Posterior vena cava (tissue), 2 donors: ENCODE measurements at regions not wholly inside any gene's neighbourhood (a gene's known extent, or its start where the extent isn't known, plus 50 kb on each side); places are given as distances from the start of the nearest gene placed in this dataset.

Experiments
- DNase-seq: peaks from one replicate; pipeline ENCODE4 v3.0.0-alpha.2; 2020; ENCODE audit warnings: low spot score
- intact Hi-C, 2 donors: fragments of 100-400 bp; cut with DNase I; formaldehyde crosslinking; loops; one replicate each; pipeline versions ENCODE4 v1.14.1 to v1.14.2; 2022 to 2023
- donor health status: DM: yes; HTN: yes; CAD: no.
- donor health status: DM: yes; HTN: yes; CAD: no.

DNA sequence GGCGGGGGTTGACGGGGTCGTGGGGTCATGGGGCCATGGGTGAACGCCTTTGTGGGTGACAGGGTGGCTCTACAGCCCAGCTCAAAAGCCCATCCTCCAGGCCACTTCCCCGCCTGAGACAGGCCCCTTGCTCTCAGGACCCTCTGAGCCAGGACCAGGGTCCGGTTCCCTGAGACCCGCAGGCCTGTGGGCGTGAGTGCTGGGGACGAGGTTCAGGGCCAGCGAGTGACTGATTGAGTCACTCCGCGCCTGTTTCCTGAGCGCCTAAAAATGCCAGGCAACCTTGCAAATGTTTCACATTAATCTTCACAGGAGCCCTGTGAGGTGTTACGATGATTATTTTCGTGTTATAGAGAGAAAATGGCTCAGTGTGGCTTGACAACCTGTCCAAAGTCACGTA is 97.8 kb downstream of the ZNF674 start:
- DNase-seq, result no peak

DNA sequence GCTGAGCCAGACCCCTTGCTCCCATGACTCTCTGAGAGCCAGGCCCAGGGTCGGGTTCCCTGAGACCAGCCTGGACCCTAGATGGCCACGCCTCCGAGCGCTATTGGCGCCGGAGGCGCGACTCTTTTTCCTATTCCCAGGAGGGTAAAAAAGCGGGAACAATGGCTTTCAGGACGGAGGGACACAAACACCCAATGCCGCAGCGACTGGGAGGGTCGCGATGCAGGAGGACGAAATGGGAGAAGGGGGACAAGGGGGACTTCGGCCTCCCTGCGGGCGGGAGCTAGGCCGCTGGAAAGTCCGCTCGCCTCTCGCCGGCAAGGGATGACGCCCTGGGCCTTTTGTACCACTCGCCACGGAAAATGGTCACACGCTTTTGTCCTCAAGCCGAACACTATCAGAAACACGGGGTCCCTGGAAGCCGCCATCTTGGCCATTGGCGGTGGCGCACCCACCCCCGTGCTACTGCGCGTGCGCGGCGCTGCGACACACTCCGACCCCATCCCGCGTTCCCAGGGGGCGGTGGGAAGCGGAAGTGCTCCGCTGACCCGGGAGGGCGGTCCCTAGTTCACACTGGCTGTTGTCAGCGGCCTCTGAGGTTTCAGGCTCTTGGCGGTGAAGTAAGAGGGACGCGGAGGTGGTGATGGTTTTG is 98.4 kb downstream of the ZNF674 start:
- intact Hi-C loops, result no loop called here
- peak; percentile 96 for DNase-seq

More for the DNA sequence above, 97.8 kb downstream of the ZNF674 start:
- intact Hi-C loops, result no loop called here

GRCh38 chrX:46444011-46444410 is 101.2 kb downstream of the ZNF674 start:
- intact Hi-C loops, result no loop called here
- DNase-seq, result no peak

DNA sequence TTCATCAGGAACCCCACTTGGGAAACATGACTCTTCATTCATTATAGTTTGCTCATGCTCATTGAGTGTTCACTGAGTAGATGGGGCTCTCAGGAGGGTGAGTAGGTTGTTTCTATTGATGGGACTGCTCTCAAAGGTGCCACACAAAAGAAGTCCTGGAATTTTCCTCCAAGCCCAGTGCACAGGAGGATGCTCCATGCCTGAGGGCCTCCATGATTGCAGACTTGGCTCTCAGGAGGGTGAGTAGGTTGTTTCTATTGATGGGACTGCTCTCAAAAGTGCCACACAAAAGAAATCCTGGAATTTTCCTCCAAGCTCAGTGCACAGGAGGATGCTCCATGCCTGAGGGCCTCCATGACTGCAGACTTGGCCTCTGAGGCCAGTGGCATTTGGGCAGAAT is 108.5 kb downstream of the ZNF674 start:
- no peak for DNase-seq
- intact Hi-C loops, result no loop called here

GRCh38 chrX:46433892-46434291 is 111.3 kb downstream of the ZNF674 start:
- DNase-seq, result no peak
- intact Hi-C loops, result no loop called here

GRCh38 chrX:46408553-46409407 is 136.4 kb downstream of the ZNF674 start:
- peak; percentile 91 for DNase-seq
- intact Hi-C loops, result no loop called here

GRCh38 chrX:46407753-46408130 is 137.5 kb downstream of the ZNF674 start:
- DNase-seq, result no peak
- intact Hi-C loops, result no loop called here

DNA sequence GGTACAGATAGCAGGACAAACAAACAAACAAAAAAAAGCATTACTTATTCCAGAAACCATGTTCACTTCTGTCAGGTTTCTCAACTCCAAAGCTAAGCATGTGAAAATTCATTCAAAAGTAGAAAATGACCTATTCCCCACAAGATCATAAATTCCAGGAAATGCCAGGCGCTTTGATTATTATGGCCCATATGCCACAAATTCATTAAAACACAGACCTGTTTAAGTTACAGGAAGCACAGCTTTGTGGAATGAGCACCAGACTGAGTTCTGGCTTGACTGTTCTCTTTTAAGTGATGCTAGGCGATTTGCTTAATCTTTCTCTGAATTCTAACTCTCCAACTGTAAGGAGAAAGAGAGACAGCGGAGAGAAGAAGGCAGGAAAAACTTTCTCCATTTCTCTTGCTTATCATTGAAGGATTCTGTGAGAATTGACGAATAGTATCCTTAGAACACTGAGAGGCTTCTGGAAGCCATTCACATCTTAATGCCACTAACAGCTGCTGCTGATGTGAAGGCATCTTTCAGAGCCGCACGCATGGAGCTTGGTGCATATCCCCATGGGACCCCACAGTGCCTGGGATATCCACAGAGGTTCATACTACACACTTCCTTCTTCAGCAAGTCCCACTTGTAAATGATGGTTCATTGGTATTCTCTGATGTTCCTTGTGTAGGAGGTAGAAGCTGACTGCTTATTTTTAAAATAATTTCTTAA is 138.0 kb downstream of the ZNF674 start:
- intact Hi-C loops, result no loop called here
- no peak for DNase-seq

DNA sequence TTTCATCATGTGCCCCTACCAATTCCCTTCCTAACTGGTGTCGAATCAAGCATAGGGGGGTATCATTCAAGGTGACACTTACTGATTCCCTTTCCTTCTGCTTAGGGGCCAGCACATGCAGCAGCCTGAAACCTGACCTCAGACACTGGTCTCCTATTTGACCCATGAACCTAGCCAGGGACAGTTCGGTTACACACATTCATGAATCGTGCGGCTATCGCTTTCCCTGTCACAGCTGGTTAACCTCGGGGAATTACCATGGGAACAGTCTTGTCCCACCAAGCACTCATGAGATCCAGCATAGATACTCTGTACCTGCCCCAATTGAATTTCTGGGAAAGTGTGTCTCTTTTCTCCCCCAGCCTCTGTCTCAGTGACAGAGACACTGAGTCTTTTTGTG is 140.4 kb downstream of the ZNF674 start:
- DNase-seq, result no peak
- intact Hi-C loops, result no loop called here

GRCh38 chrX:46400530-46401443 is 144.4 kb downstream of the ZNF674 start:
- no peak for DNase-seq
- intact Hi-C loops, result no loop called here

GRCh38 chrX:46398874-46399273 is 146.3 kb downstream of the ZNF674 start:
- no peak for DNase-seq
- intact Hi-C loops, result no loop called here

DNA sequence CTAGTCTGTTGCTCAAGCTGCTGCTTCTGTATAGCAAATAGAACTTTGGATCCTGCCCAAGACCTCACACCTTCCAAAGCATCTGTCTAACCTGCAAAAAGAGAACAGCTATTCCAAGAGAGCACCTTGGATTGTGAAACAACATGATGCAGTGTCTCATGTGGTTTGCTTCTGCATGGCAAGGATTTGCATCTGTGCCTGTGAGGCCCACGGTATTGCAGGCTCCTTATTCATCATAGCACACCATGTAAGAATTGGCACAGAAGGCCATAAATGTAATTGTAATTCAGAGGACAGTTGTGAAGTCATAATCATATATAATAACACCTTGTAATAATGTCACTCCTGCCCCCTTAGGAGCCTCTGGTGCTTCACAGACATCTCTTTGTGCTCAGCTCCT is 147.1 kb downstream of the ZNF674 start:
- intact Hi-C loops, result no loop called here
- no peak for DNase-seq

- intact Hi-C loops, result no loop called here
- DNase-seq, result no peak
Observed at GRCh38 chrX:46386511-46386910, 158.7 kb downstream of the ZNF674 start.

DNA sequence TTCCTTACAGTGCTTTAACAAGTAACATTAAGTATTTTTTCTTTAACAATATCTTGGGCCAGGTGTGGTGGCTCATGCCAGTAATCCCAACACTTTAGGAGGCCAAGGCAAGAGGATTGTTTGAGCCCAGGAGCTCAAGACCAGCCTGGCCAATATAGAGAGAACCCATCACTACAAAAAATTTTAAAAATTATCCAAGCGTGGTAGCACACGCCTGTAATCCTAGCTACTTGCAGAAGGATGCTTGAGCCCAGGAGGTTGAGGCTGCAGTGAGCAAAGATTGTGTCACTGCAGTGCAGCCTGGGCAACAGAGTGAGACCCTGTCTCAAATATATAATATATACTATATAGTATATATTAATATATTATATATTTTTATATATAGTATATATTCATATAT is 162.2 kb downstream of the ZNF674 start:
- no peak for DNase-seq
- intact Hi-C loops, result no loop called here

GRCh38 chrX:46382595-46382994 is 162.6 kb downstream of the ZNF674 start:
- no peak for DNase-seq
- intact Hi-C loops, result no loop called here

DNA sequence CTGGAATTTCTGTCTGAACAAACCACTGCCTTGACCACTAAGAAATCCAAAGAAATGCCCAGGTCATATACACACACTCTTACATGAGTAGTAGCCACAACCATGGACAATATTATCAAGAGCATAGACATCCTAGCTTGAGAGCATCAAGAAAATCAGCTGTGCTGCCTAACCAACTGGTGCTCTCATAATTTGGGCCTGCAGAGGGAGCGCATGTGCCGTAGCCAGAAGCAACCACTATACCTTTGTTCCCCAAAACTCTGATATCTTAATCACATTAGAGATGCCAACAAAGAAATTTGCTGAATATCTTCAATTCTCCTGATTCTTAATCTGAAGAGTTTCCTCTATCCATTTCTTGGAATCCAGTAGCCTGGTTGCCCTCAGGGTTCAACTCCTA is 163.6 kb downstream of the ZNF674 start:
- intact Hi-C loops, result no loop called here
- no peak for DNase-seq

DNA sequence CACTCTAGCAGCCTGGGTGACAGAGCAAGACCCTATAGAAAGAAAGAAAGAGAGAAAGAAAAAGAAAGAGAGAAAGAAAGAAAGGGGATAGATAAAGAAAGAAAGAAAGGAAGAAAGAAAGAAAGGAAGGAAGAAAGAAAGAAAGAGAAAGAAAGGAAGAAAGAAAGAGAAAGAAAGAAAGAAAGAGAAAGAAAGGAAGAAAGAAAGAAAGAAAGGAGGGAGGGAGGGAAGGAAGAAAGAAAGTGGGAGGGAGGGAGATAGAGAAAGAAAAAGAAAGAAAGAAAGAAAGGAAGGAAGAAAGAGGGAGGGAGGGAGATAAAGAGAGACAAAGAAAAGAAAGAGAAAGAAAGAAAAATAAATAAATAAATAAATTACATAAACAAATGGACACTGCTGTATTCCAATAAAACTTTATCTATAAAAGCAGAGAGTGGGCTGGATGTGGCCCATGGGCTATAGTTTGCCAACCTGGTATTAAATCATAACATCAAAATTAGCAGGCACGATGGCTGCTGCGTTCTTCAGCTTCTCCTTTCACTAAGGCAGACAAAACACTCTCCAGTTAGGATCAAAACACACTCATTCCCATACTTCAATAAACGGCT is 165.0 kb downstream of the ZNF674 start:
- intact Hi-C loops, result no loop called here

GRCh38 chrX:46376246-46376885 is 168.9 kb downstream of the ZNF674 start:
- intact Hi-C loops, result loop anchor here in 1 of 2 donors (10.0 kb wide), 1 partner anchor 552 kb away; no protein-coding TSS in a partner anchor
- DNase-seq, result no peak

More for the DNA sequence above, 165.0 kb downstream of the ZNF674 start:
- DNase-seq, result no peak
